ENCODE measurements at regions not wholly inside any gene's neighbourhood (a gene's known extent, or its start where the extent isn't known, plus 50 kb on each side); places are given as distances from the start of the nearest gene placed in this dataset.

DNA sequence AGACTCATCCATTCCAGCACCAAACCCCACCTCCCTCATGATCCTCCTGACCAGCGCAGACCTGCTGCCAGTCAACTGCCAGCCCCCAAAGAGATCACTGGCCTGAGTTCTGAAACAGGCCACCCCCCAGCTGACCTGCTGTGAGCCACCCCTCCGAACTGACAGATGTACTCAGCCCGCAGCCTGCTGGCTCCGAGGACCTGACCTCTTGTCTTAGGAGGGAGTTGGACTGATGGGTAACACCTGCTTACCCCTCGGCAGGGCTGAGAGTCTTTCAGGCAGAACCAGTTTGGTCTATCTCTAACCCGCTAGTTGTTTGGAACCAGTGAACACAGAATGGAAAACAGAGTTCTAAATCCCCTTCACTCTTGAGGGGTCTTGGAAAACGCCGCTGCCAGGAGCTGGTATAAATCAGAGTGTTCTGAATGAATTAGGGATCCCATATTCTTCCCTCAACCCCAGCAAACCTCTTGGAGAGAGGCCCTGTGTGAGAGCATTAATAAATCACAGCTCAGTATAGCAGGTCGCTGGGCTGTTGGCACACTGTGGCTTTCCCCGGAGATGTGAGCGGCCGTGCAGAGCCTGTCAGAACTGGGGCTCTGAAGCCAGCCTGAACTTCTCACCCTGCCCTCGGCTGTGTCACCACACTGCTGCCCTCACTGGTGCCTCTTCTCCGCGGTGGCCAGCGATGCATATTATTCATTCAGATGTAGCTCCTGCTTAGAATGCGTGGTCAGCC lies 165.1 kb upstream of the NCAM1 start:
- DNase-seq, result no peak

DNA sequence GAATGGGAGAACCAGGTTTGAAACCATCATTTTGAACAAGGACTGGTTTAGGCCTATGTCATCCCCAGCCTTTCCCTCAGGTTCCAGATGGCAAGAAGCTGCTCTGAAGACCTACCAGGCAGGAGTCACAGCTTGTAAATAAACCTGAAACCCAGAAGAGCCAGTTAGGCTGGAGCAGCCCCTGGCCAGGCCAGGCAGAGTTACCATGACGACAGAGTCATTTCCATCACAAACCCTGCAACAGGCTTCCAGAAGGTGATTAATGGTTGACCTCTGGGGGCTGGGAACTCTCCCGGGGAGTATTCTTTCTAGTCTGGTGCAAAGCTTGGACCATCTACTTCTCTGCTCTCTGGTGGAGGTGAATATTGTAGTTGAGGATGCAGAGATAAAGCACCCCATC lies 164.1 kb upstream of the NCAM1 start:
- no peak for DNase-seq

DNA sequence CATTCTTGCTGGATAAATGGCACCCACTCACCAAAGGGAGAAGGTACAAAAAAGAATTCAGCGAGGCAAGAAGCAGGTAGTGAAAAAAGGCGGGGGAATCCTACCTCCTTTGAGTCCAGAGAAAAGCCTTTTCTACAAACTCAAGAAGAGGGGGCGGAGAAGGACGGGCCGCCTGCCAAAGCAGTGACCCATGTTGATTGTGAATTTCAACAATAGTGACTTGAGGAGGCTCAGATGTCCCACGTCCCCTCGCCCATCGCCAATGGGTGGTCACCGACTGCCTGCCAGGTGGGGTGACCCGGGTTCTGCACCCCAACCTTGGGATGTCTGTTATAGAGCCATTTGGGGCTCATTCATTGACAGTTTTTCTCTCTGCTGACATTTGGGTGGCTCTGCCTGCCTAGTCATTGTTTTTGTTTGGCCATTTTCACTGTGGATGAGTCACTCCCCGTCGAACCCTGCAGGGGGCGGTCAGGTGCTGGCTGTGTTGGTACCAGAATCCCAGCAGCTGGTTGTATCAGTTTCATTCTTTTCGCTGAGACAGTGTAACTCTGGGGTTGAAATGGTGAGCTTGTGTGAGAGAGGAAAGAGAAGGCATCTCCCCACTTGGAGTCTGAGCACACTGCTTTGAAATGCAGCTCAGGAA lies 163.4 kb upstream of the NCAM1 start:
- peak; percentile 10 for DNase-seq

DNA sequence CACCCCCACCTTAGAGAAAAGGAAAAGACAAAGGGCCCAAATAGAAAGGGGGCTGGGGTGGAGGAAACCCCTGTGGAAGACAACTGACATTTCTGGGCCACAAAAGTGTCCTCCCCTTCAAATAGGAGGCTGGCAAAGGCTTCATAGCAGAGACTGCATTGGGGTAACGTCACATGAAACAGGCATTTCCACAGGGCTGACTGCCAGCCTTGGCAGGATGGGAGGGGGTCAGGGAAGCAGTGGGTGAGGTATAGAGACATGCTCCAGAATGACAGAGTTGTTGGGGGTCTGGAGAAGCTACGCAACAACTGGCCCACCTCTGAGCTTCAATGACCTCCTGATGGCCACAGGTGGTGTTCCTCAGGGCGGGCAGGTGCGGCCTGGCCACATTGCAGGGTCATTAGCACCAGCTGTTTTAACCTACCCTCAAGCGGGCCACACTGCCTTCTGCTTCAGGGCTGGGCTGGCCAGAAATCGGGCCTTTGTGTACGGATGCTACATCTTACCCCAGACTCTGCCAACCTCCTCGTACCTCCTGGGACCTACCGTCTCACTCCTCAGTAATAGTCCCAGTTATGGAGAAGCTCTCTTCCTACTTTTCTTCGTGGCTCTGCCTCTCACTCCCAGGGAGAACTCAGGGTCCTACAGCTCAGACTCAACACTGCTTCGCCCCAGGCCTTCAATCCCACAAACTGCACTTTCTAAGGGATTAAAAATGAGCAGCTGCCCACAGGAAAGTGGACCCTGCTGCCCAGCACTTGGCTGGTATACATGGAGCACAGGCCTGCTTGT lies 160.0 kb upstream of the NCAM1 start:
- no peak for DNase-seq

DNA sequence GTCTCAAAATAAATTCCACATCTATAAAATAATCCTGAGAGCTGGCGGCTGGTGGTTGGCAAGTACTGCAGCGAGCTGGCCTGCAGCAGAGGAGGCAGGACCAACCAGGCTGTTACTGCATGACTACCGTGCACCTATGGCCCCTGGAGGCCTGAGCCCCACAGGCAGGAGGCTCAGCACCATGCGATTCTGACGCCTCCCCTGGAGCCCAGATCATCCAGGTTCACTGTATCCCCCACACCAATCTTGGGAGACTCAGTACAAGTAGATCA lies 159.5 kb upstream of the NCAM1 start:
- DNase-seq, result no peak

DNA sequence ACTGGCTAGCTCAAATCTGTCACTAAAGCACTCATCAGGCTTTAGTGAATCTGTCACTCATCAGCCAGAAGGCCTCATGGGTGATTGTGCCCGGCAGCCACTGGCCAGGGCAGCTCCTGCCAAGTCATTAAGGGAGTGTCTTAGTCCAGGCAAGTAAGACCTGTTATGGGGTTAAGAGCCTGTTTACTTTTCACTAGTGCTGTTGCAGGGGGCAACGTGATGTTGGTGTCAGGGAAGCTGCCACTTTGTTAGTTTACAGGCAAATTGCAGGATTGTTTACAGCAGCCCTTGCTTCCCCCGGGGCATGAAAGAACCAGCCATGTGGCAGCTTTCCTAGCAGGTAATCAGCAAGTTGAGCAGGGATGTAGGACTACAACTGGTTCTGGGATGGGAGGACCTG lies 155.6 kb upstream of the NCAM1 start:
- no peak for DNase-seq

DNA sequence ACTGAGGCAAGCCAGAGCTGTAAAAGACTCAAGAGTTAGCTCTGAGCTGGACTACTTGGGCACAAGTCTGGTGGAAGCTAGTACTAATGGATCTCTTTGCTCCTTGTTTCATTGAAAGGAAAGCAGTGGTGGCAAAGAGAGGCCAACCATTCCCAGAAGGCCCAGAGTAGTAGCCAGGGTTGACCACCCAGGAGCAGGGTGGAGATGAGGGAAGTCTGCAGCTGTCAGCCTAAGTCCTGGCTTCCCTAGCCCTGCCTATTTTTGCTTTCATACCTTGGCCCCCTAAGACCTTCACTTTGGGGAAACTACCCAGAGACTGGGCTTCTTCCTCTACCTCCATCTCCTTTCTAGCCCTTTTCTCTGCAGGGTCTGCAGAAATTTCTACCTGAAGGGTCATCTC lies 155.0 kb upstream of the NCAM1 start:
- DNase-seq, result no peak

DNA sequence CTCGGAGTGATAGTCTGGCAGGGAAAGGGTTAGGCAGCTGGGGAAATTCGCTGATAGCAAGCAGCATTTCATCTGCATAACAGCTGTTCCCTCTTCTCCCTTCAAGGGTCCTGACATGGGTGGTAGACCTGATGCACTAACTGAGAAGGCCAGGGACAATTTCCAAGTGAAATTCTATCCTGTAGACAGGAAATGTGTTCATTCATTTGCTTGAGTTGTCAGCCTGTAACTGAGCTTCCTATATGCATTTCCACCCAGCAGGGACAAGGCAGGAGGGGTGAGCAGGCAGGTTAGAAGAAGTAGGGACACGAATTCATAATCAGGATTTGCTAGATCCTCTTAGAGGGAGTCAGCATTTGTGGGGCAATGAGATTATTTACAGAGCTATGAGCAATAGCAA lies 154.3 kb upstream of the NCAM1 start:
- no peak for DNase-seq

DNA sequence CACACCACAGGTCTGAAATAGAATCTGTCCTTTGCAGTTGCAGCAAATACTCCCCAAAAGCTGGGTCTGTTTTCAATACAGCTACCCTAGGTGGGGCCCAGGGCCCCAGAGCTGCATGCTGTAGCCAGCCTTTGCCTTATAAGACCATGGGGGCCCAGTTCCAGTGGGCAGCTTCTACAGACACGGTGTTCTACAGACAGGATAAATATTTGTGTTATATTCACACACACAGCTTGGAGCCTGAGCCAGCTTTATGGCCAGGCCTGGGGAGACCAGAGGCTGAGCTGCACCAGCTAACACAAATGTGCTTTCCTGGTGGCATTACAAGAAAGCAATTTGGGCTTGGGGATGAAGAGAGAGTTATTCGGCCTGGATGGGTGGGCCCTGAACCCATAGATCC lies 151.8 kb upstream of the NCAM1 start:
- DNase-seq, result no peak

DNA sequence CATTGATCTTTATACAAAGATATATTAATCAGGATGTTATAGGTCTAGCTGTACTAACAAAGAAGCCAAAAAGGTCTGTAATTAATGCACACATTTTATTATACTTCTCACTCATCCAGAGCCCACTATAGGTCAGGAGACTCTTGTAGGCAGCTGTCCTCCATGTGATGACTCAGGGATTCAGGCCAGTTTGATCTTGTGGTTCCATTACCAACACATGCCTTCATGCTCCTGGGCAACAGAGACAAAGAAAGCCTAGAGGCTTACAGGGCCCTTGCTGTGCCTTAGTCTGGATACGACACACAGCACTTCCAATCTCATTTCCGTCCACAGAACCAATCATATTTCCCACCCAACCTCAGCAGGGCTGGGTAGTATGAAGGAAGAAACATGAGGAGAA lies 150.3 kb upstream of the NCAM1 start:
- no peak for DNase-seq

DNA sequence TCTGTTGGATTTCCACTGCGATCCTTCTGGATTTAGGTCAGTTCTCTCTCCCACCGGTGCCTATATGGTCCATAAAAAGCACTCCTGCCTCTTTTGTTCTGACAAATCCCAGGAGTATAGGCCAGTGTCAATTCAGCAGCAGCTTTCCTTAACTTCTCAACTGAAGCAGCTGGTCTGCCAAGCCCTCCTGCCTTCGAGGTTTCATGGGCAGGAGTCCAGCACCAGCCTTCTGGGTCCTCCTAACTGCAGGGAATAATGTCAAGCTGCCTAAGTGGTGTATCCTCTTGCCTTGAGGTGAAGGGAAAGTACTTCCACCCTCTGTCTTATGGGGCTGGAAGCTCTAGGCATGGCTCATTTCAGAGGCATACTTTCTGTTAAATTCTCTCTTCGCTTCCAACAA lies 149.4 kb upstream of the NCAM1 start:
- DNase-seq, result no peak

DNA sequence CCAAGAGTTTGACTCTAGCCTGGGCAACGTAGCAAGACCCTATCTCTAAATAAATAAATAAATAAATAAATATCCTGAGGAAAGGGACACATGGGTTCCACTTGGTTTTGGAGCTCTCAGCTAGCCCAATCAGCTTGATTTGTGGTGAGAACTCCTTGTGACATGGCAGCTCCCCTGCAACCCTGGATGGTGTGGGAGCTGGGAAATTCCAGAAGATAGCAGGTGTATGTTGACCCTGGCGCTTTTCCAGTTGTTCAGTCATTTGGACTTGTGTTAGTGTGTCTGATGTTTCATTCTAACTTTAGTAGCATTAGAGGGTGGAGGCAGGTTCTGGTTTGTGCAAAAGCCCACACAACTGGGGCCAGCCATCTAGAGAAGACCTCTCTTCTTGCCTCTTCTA lies 148.5 kb upstream of the NCAM1 start:
- no peak for DNase-seq

DNA sequence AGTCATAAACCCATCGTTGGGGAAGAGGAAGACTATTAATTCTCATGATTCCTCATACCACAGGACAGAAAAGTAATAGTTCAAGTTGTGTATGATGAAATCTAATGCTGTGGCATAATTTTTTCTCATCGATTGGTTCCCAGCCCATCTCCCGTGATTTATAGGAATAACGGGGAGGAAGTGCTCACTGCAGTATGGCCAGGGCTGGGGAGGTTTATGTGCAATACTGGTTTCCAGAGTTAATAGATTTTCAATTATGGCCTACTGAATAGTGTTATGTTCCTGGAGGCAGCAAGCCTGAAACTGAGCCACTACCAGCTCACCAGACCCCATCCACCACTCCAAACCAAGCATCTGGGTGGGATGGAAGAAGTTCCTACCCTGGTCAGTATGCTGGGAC lies 147.1 kb upstream of the NCAM1 start:
- DNase-seq, result no peak

DNA sequence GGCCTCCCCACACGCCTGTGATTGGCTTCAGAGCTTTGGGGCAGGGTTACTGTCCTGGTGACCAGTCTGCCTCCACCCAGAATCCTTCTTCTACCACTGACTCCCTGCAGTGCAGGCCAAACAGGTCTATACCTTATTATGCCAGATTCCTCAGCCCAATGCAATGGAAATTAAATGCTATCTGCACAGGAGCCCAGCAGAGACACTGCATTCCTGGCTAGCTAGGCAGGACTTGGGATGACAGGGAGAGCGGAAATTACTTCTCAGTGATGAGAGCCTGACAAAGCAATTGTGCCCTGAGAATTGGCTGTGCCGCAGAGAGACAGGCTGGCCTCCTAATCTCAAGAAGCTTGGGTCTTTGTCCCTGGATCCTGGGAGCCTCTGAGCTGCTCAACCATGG lies 143.8 kb upstream of the NCAM1 start:
- DNase-seq, result no peak

DNA sequence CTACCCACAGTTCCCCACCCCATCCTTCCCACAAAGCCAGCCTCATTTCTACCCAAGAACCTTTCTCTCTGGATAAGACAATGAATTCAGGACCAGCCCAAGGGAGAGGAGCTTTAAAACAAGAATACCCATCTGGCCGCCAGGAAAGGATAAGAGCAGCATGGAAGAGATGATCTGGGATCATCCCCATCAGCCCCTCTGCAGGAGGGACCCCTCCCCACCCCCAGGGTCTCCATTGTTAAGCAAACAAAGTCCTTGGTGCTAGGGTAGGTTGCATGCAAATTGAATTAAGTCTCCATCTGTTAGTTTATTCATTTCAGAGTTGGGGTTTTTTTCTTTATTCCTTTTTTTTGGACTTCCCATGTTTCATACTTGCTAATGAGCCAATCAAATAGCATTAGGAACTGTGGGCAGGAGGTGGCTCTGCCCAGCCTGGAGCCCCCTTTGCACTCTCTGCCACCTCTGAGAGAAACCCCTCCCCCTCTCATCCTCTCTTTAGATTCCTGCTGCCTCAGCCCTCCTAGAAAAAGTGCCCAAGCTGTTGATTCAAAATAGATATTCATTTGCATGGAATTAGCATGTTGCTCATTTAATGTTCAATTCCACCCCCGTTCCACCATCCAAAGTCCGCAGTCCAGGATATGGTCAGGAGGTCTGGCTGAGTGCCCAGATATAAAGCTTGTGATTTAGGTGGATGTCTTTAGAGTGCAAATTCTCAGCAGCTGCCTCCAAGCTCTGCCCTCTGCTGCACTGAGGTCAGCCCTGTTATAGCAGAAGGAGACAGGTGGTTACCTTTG lies 138.5 kb upstream of the NCAM1 start:
- no peak for DNase-seq

DNA sequence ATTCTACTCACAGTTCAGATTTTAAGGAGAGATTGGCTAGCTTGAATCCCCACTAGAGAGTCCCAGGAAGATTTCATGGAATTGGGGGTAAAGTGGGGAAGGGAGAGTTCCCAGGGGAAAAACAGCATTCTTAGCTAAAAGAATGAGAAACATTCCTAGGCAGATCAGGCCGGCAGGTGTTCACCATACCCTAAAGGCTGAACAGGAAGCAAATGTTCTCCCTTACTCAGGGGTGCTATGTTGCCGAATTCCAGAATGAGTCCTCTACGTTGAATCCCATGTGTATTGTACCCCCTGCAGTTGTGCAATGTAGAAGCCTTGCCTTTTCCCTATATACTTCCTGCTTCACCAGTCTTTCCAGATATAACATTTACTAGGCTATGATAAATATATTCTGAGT lies 135.2 kb upstream of the NCAM1 start:
- no peak for DNase-seq

DNA sequence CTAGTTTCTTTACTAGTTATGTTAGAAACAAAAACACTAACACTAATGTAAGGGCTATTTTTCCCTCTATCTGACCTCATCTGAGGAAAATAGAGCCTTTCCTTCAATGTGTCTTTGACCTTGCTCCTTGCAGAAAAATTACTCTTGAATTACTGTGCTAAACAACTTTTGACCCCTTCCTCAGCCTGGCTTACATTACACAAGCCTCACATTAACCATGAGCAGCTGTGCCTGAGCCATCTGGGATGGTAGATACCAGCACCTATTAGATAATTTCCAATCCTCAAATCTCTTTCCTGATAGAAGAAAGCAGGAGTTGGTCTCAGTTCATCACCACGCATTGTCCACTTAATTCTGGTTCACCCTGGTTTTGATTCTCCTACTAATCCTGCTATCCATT lies 134.4 kb upstream of the NCAM1 start:
- no peak for DNase-seq

DNA sequence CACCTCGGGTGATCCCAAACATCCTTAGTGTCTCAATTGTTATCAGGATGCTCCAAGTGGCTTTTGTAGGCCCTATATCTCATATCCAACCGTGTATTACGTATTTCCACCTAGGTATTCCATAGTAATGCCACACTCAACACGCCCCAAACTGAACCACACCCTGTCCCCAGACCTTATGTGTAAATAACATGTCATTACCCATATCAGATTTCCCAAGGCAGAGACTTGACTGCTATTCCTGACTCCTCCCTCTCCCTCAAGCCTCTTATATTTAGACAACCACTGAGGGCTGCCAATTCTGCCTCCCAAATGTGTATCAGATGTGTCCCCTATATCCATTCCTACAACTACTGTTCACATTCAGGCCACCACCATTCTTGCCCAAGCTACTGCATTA lies 132.8 kb upstream of the NCAM1 start:
- no peak for DNase-seq

DNA sequence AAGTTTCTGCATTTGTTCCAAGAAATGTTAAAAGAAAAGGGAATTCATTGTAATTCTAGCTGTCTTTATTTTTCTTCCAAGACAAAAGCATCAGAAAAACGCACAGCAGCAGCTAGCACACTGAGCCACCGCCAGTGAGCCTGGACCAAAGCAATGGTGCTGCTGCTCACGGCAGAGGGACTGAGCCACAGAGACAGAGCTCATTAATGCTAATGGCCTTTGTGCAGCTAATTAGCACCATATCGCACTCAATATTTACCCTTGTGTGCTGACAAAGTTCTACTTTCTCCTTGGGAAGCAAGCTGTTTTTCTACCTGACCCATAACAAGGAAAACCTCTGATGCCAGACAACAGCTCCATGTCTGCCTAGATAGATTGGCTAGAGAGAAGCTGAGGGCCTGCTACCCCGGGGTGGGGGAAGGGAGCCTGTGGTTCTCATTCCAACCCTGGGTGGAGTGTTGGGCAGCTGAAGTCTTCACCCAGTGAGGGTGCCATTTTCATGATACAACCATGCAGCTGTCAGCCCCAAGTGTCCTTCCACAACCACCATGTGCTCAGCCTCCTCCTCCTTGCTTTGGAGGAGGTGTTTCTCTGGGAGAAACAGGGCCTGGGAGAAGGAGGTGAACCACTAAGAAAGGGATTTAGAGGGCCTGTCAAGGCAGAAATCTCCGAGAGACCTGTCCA lies 131.1 kb upstream of the NCAM1 start:
- DNase-seq, result no peak

DNA sequence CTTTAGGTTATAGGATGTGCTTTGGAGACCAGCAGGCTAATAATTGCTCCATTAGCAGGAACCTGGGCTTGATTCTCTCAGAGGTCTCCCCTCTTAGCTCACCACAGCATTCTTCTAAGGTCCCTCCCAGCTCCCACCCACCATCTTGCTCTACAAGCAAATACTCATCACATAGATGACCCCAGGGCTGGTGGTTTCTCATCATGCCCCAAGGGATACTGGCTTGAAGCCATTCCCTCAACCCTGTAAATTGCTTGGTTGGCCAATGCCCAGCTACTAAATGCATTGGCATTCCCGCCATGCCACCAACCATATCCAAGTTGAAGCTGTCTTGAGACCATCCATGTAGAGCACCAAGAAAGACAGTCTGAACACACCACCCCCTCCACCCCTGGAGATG lies 130.2 kb upstream of the NCAM1 start:
- no peak for DNase-seq

DNA sequence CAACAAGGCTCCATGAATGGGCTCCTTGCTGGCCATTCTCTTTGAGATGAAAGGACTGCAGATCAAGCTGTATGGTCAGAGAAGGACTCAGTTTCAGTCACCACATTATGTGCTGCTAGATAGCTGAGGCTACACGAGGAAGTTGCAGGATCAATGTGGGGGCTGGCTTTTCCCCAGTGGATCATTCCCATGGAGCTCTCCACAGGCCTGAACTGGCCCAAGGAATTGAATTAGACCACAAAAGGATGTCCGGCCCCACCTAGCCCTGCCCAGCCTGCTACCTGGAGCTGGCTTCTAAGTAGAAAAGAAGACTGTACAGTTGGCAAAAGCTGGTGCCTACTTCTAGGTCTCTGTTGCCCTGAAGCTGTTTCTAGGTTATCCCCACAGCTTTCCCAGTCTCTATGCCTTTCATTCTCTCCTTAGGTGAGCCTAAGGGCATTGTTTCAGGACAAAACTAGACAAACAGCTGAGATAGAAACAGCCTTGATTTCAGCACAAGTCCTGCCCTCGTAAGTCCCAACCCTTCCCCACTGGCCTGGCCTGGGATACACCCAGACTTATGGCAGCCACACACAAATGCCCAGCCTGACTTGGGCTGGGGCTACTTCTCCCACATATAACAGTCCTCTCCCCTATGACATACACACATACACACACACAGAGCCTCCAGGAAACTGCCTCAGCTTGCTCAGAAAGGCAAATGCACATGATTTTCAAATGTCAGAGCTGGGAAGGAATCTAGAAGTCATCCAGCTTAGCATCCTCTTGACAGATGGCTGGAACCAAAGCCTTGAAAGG lies 129.1 kb upstream of the NCAM1 start:
- no peak for DNase-seq

DNA sequence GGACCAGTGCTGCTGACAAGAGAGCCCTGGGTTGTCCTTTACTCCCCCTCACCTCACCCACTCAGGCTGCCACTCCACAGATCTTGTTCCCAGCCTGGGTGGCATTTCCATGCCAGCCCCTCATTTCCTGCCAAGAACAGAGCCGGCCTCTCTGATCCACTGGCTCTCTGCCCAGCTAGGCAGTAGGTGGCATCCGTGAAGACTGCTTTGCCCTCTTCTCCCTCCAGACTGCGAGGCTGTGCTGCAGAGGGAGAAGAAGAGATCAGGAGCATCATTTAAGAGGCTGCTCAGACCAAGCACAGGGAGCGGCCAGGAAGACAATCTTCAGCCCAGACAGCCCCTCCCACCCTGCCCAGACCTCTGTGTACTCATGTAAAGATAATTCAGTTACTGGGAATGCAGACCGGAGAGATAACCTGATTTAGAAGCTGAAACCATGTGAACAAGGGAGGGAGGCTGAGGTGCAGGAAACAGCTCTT lies 126.9 kb upstream of the NCAM1 start:
- DNase-seq, result no peak

Data from stimulated activated CD4-positive, alpha-beta T cell treated with anti-CD3 and anti-CD28 coated beads, Interleukin-4, amount 100 ng/mL, for 1 hour (primary cell).